ENCODE measurements at regions not wholly inside any gene's neighbourhood (a gene's known extent, or its start where the extent isn't known, plus 50 kb on each side); places are given as distances from the start of the nearest gene placed in this dataset.

DNA sequence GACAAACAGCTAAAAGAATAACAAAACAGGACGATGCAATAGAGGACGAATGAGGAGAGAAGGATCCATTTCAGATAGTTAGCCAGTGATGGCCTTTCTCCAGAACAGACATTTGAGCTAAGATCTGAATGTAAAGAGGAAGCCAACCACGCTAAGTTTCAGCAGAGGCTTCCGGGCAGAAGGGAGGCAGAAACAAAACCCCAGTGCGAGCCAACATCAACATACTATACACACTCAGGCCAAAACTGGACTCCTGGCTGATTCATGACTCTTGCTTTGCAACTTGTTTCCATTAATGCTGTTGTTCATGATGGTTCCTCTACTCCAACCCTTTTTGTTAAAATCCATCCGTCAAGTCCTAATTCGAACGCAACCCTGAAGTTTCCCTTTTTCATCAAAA is 730.3 kb downstream of the TRIML1 start:
- DNase-seq = no peak

DNA sequence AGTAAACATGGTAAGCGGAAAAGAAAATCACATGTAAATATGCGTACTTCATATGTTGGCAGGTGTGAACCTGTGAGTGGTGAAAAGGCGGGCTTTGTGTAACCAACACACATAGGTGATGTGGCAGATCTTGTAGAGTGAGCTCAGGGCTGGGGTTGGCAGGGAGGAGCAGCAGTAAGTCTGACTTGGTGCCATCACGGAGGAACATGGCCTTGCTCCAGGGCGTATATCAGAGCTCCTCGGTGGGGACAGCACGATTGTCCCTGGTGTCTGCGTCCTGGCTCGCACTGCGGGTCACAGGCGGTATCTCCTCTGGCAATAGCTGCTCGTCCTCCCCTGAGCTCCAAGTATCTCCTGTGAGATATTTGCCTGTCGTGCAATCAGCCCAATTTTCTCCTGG is 733.6 kb downstream of the TRIML1 start:
- no peak for DNase-seq

DNA sequence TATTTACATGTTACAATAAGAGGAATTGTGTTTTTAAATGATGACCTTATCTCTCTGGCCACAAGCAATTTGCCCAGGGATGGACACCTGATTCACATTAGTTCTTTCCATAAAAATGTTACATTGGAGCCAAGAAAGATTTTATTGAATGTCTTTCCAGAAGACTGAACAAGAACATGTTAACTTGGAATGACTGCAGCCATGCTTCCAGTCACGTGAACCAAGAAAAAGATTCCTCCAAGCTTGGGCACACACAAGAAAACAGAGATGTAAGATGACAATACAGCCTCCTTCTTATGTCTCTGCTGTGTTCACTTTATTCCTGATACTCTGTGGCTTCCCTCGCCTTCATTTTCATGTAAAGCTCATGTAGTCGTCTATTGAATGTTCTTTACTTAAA is 737.6 kb downstream of the TRIML1 start:
- no peak for DNase-seq

DNA sequence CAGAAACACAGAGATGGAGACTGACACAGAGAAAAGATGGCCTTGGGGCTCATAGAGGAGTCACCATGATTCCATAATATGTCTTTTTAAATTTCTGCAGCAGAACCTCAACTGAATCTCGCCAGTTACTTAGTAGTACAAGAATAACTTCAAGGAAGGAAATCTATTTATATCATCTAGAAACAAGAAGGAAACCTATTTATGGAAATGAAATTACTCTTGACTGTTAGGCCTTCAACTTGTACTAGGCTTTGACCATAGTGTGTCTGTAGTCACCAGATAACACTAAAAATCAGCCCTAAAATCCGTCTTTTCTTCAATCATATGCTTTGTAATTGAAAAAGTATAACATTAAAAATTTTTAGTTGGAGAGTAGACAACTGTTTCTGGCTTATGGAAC is 740.4 kb downstream of the TRIML1 start:
- DNase-seq = no peak

DNA sequence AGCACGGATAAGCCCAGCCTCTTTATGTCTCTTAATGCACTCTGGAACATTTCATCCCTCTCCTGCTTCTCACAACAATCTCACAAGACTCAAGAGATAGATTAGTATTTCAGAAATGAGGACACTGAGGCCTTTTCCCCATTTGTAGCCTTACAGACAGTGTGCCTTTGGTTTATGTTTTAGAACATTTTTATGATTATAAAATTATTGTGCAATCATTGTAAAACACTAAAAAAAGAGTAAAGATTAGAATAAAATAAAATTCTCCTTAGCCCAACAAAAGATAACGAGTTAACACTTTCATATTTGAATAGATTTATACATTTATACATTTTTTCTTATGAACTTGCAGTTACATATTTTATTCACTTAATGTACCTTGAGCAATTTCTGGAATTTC is 748.7 kb downstream of the TRIML1 start:
- no peak for DNase-seq

DNA sequence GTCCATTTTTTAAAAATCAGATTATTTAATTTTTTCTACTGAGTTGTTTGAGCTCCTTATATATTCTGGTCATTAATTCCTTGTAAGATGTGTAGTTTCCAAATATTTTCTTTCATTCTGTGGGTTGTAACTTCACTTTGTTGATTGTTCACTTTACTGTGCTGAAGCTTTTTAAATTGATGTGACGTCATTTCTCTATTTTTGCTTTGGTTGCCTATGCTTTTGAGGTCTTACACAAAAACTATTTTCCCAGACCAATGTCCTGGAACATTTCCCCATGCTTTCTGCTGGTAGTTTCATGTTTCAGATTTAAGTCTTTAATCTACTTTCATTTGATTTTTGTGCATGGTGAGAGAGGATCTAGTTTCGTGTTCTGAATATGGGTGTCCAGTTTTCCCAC is 753.6 kb downstream of the TRIML1 start:
- no peak for DNase-seq

DNA sequence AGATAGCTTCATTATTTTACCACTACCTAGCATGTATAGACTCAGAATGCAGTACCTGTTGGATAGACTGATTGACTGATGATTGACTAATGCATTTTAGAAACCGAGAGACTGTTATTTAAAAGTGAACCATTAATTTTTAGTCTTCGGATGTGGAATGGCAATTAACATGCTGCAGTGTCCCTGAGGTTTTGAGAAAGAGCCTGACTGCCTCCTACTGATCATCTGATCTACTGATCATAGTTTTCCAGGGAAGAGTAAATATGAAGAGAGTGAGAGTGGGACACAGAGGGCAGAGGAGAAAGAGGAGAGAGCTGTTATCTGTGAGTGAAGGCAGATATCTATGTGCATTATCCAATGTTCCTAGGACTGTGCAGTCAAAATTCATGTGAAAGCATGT is 764.7 kb downstream of the TRIML1 start:
- DNase-seq = no peak

DNA sequence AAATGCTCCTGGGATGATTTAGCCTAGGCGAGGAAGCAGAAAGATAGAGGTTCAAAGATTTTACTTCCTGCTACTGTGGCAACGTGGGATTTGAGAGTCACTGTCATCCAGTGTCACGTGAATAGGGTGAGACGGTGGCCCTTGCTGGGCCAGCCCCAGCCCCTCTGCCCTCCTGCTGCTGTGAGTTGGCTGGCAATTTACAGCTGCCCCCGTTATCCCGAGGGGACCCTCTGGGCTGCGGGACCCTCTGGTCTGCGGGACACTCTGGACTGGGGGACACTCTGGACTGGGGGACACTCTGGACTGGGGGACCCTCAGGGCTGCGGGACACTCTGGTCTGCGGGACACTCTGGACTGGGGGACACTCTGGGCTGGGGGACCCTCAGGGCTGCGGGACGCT is 765.4 kb downstream of the TRIML1 start:
- no peak for DNase-seq

DNA sequence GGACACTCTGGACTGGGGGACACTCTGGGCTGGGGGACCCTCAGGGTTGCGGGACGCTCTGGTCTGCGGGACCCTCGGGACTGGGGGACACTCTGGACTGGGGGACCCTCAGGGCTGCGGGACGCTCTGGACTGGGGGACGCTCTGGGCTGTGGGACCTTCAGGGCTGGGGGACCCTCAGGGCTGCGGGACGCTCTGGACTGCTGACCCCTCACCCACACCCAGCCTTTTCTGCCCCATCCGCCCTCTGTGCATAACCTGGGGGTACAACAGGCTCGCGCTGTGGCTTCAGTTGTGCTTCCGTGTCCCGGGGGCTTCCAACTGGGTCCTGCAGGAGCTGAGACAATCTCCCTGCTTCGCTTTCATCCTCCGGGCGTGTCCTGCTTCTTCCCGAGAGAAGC is 766.0 kb downstream of the TRIML1 start:
- DNase-seq = no peak

DNA sequence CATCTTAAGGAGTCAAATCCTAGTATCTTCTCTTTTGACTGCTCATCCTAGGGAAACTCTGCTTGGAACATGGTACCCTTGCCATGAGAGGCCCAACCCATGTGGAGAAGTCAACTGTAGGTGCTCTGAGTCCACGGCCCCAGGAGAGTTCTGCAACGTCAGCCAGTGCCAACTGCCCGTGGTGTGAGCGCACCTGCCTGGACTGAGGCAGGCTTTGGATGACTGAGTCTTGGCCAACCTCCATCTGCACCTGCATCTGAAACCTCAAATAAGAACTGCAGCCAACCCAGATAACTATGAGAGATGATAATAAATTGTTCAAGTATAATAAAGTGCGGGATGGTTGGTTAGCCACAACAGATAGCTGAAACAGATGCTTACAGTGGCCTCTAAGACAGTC is 772.0 kb downstream of the TRIML1 start:
- DNase-seq = no peak

DNA sequence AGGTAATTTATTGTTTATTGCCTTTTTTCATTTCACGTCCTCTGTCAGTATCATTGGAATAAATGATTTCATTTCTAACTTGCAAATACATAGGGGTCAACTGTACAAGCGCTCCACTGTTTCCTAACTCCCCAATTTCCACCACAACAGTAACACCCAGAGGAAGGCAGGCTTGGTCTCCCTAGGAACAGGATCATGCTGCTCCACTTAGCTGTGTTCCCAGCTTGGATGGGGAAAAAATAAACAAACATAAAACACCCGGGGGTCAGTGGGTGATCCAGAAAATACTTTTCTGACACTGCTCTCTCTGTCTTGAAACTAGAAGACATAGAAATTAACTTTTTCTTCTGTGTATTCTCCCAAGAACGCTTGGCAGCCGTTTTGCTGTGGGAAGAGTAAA is 772.5 kb downstream of the TRIML1 start:
- no peak for DNase-seq

DNA sequence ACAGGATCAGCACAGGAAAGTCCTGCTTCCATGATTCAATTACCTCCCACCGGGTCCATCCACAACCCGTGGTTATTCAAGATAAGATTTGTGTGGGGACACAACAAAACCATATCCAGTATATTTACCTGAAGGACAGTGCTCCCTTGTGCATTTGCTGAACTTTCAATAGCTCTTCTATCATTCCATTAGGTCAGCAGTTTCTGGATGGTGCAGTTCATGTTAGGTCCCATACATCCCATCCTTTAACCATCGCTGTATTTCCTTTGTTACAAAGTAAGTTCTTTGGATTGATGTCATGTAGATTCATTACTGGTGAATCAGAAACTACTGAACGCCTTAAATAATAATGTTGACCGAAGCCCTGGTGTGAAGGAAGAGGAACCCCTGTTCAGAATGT is 775.9 kb downstream of the TRIML1 start:
- DNase-seq = no peak

DNA sequence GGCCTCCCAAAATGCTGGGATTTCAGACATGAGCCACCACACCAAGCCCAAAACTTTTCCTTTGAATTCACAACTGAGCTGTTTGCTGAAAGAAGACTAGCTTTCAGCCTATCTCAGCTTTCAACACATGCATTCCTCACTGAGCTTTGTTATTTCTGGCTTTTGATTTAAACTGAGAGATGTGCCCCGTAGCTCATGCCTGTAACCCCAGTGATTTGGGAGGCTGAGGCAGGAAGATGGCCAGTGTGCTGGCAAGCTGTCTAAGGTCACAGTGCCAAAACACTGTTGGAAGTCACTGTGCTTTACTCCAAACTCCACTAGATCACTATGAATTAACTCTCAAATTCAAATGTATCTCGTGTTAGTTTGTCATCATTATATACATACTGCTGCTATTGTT is 779.5 kb downstream of the TRIML1 start:
- DNase-seq = no peak

DNA sequence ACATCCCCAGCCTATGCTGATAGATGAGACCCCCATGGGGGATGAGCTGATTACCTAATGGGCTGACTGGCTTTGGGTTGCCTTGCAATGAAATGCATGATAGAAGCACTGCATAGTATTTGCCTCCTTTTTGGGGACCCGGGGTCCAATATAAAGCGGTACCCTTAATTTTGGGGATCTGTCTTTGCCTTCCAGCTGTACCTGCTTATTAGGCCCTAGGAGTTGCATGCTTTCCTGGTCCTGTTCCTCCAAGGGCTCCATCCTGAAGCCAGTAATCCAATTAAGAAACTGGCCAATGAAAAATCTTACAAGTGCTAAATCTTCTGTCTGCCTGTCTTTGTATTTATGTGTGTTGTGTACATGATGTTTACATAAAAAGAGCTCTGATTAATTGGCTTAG is 791.6 kb downstream of the TRIML1 start:
- no peak for DNase-seq

DNA sequence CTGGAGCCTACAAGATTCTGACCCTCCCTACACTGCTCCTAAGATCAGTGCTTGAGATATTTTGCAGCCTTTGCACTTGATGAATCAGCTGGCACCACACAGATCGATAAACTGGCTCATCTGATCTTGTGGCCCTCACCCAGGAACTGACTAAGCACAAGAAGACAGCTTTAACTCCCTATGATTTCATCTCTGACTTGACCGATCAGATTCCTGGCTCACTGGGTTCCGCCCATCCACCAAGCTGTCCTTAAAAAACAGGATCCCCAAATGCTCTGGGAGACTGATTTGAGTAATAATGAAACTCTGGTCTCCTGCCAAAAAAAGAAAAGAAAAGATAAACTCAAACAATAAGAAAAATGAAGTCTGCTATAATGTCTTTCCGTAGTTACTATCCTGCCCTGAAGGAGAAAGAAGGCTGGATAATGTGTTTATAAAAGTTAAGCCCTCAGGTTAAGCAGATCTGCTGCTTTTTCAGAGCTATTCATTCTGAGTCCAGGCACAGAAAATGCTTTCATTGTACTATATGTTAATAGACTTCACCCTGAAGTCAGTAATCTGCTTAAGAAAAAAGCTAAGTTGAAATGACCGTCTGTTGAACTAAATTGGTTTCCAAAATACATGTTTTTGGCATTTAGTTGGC is 795.2 kb downstream of the TRIML1 start:
- DNase-seq = no peak

DNA sequence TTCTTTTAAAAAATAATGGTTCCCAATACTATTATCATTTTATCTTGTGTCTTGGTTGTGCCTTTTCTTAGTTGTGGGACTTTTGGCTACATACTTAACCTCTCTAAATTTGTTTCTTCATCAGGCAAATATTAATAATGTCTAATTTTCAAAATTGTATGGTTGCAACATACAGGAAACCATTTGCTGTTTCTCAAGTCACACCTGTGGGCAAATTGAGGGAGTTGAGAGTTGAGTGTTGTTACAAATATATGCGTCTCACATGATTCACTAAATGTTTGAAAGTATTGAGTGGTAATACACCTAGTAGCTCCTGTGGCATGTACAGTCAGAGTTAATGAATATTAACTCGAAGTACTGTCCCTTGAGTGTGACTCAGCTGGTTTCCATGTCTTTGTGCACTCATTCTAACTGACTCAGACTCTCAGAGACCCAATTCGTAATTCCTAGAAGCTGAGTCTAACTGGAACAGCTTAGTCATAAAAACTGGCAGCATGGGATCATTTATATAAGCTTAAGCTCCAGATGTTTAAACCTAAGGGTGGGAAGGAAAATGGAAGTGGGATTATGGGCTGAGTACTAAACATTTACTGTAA is 802.4 kb downstream of the TRIML1 start:
- no peak for DNase-seq

DNA sequence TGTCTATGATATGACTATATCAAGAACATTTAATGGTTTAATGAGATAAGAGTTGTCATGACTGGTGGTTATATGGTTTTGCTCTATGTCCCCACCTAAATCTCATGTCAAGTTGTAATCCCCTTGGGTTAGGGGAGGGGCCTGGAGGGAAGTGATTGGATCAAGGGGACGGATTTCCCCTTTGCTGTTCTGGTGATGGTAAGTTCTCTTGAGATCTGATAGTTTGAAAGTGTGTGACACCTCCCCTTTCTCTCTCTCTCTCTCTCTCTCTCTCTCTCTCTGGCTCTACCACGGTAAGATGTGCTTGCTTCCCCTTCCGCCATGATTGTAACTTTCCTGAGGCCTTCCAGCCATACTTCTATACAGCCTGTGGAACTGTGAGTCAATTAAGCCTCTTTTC is 803.4 kb downstream of the TRIML1 start:
- DNase-seq = no peak

DNA sequence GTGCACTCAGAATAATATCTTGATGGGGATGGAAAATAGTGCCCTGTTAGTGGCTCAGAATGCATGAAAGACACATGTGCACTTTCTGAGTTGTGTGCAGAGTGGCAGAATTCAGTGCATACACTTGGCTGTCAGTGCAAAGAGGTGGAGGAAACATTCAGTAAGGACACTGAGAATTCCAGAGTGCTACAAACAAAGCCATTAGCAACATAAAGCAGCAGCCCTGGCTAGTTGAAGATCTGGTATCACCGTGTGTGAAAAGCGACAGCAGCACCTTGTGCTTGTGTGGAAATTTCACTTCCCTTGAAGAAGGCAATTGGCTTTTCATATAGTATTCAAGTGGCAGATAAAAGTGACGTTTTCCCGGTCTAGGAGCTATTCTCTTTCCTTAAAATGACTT is 810.4 kb downstream of the TRIML1 start:
- DNase-seq = no peak

DNA sequence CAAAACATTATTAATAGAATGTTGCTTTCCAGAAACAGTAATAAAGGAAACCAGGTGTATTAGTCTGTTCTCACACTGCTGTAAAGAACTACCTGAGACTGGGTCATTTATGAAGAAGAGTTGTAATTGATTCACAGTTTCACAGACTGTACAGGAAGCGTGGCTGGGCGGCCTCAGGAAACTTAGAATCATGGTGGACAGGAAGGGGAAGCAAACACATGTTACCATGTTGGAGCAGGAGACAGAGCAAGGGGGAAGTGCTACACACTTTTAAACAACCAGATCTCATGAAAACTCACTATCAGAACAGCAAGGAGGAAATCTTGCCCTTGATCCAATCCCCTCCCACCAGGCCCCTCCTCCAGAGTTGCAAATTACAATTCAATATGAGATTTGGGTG is 815.8 kb downstream of the TRIML1 start:
- DNase-seq = no peak

DNA sequence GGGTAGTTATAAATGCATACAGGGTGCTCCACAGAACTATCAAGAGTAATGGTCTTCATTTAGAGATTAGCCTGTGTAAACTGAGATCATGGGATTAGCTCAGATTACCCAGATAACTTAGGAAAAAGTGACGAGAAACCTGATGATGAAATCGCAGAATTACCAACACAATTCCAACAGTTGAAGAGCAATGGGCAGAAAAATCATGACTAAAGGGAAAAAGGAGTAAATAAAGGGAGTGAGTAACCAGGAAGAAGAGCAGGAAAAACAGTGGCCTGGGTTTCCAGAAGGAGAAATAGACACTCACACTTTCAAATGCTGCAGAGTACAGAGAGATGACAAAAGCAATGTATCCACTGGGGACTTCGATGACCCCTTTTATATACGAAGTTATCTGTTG is 817.3 kb downstream of the TRIML1 start:
- DNase-seq = no peak

DNA sequence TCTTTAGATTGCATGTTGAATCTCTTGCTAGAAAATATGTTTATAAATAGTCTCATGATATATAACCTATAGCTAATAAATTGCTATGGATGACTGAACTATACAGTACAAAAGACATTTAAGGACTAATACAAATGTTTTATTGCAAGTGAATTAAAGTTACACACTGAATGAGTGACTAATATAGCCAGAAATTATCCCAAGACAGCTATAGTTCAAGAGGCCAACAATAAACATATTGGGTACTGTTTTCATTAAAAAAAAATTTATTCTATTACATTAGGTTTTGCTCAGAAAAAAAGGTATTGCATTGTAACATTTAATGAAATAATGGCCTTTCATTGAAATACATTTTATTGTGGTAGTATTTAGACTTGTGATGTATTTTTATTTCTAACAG is 819.1 kb downstream of the TRIML1 start:
- DNase-seq = no peak

DNA sequence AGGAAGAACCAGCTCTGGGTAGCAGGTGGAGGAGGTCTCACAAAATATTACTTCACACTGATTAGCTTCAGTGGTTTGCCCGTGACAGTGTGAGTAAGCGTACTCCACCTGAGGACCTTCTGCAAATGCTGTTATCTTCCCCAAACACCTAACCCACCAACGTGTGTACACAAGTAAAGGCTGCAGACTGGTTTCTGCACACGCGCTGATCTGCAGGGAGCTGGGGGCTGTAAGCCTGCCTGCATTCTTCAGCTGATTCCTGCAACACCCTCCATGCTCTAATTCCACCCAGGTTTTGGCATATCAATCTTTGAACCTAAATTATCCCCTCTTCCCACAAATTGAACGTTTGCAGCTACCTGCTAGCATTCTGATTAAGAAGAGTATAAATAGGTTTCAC is 820.2 kb downstream of the TRIML1 start:
- DNase-seq = no peak

DNA sequence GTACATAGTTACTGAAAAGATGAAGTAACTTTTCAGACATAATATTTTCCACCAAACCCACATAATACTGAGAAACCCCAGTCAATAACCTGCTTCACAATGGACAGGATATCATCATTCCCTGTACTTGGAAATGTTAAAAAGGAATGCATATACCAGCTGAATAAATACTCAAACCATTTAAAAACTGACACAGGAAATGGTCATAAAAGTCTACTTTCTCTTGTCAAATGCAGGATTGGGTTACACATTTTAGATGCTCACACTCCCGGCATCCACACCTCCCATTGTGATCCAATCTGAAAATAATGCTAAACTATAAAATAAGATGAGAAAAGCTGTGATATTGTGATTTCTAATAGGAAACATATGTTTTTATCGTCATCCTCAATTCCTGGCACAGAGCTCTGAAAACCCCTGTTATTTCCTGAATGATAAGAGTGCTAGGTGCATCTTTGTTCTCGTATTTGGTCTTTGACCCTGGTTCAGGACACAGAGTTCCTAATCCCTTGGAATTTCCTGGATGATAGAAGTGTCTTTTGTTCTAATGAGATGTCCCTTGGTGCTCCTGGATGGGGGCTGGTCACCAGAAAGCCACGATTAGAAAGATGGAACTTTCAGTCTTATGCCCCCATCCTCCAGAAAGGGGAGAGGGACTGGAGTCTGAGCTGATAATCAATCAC is 821.3 kb downstream of the TRIML1 start:
- no peak for DNase-seq

DNA sequence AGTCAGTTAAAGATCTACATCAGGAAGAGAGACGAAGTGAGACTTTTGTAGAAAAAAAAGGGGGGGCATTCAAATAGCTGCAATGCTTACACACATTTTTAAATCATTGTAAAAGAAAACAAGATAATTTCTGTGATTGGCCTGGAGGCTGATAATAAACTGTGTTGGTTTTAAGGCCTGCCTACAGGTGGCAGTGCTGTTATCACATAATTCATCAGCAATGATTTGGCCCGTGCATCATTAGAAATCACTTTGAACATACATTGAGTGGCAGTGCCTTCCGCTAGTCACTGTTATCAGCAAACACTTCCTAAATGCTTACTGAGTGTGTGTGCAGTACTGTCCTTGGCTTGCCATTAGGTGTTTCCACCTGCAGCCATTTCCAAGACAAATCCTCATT is 831.9 kb downstream of the TRIML1 start:
- DNase-seq = no peak

DNA sequence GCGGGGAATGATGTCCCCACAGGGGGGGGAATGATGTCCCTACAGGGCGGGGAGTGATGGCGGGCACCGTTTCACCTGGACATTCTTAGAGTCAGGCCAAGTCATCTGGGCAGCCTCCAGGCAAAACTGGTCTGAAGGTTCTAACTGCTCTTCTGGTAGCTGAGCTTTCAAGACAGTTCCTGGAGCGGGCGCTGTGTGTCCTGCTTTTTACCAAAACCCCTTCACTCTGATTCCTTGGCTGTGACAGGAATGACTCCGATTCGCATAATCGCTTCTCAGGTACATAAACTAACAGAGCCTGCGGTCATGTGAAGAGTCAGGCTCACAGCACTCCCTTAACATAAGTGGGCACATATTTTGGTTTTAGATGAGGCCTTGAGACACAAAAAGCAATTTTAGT is 836.0 kb downstream of the TRIML1 start:
- DNase-seq = no peak
